GM19468 (cell line): ENCODE measurements at regions not wholly inside any gene's neighbourhood (a gene's known extent, or its start where the extent isn't known, plus 50 kb on each side); places are given as distances from the start of the nearest gene placed in this dataset.

Source experiments
- ATAC-seq: cut with Tn5 transposase; IDR thresholded peaks from one replicate; pipeline ENCODE4 v1.9.1; 2021; ENCODE audit warnings: mild to moderate bottlenecking, moderate library complexity, moderate number of reproducible peaks; ENCODE audit not compliant: unreplicated experiment; ENCODE audit errors: extremely low read depth

DNA sequence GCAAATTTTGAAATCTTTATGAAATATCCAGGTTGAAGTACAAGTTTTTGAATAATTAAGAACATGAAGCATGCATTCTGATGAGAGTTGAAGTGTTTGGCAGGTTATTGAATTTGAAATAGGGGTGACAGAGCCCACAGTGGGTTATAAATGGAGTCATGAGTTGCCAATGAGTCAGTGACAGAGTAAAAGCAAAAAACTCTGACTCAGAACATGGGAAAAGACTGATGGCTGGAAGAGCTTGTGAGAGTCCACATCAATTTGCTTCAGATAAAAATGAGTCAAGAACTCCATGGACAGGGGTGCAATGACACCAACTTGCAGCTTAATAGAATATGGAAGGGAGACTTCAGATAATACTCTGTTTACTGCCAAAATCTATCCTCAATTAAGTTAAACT, 105.3 kb downstream of the SLC6A15 start:
- ATAC-seq, result no peak

- ATAC-seq, result no peak
Observed at GRCh38 chr12:84805474-84805858, 107.1 kb downstream of the SLC6A15 start.

DNA sequence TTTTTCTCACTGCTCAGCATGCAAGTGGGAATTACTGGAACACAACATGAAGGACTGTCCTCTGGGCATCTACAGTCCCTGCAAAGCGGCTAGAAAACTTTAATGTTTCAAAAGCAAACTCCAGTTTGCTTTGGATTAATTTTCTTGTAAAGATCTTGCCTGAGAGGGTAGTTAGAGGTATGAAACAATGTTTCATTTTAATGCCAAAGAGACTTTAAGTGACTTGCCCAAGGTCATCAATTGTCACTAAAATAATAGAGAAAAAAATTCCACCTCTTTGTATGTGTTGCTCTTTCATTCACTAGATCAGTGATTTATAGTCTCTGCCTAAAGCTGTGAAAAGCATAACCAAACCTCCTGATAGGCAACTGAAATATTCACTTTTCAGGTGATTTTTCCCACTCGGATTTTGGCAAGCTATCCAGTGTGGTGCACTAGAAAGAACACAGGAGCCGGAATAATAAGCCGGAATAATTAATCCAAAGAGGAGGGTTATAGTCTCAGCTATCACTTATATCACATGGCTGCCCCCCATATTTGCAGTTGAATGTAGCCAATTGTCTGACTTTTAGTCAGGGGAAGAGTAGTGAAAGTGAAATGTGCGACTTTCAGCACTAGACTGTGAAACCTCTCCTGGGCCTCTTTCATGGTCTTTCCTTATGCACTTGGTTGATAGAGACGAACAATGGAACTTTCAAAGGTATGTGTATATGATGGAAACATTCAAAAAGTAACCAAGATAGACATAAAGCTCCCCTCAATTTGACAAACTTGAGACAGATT, 107.7 kb downstream of the SLC6A15 start:
- ATAC-seq, result no peak

DNA sequence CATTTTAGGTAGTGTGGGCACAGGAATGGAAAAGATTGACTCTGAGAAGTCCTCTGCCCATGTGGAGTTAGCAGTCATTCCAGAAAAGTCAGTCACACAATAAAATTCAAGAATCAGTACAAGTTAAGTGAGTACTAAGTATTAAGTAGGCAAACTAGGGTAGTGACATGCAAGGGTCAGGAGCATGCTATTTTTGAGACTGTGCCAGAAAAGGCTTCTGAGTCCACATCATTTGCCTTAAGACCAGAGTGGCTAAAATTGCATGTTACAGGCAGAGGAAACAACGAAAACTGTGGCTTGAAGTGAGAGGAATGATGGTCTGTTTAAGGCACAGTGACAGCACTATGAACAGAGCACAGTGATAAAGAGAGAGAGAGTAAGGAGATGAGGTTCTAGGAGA, 108.9 kb downstream of the SLC6A15 start:
- no peak for ATAC-seq

- ATAC-seq, result no peak
Observed at GRCh38 chr12:84802161-84802560, 110.4 kb downstream of the SLC6A15 start.

- no peak for ATAC-seq
Observed at GRCh38 chr12:84793558-84794367, 118.8 kb downstream of the SLC6A15 start.

DNA sequence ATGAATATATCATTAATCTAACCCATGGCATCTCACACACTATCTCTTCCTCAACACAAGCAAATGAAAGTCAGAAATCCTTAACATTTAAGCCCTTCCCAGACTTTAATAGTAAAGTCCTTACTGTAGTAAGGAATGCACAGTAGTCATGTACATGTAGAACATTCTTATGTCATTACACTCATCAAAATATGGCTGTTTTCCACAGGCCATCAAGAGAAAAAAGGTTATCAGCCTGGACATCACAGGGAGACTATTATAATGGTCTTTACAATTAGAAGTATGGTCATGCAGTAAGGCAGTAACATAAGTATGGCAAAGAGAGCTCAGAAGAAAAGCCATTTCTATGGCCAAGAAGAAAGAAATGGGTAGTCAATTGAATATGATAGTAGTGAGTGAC, 121.2 kb downstream of the SLC6A15 start:
- no peak for ATAC-seq

DNA sequence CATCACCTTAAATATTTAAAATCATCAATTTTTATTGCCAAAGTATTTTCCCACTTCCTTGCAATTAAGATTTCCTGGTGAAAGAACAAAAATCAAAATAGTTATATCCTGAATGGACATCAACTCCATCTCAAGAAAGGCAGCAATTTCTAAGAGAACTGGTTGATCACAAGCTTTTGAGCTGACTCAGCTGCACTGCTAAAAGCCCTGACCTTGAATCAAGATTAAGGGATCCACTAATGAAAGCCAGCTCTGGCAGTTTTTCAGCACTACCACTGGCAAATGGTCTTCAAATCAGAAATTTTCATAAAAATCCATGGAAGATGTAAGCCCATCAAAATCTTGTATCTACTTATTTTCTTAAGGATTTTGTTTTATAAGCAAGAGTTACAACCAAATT, 123.4 kb downstream of the SLC6A15 start:
- no peak for ATAC-seq

DNA sequence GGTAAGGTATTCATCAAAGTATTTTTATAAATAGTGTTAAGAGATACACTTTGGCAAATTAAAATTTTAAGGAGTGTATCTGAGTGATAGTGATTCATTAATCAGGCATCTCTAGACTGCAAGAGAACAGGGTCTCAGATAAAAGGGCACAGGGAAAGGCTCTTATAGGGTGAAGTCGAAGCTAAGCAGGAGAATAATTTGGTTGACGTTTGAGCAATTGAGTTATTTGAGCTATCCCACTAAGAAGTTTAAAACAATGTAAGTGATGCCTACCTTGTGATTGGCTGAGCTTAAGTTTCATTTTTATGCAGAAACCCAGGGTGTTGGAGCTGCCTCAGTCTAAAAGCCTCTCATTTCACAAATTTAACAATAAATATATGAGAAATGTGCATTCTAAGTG, 125.3 kb downstream of the SLC6A15 start:
- no peak for ATAC-seq

DNA sequence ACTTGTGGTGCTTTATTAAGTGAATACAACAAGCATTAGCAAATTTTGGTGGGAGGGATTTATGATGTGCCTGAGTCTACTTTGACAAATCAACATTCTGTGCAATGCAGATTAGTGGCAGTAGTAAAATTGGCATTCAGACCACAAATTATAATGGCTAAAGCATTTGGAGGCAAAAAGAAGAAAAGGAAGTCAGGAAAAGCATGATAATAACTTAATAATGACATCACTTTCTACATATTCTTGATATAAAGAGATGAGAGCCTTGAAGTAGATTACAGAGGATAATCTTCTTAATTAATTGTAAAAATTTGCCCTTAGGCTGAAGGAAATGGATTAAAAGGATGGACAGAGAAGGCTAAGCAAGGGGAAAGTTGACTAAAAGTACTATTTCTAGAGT, 126.0 kb downstream of the SLC6A15 start:
- no peak for ATAC-seq

- ATAC-seq, result no peak
Observed at GRCh38 chr12:84785951-84786350, 126.6 kb downstream of the SLC6A15 start.

DNA sequence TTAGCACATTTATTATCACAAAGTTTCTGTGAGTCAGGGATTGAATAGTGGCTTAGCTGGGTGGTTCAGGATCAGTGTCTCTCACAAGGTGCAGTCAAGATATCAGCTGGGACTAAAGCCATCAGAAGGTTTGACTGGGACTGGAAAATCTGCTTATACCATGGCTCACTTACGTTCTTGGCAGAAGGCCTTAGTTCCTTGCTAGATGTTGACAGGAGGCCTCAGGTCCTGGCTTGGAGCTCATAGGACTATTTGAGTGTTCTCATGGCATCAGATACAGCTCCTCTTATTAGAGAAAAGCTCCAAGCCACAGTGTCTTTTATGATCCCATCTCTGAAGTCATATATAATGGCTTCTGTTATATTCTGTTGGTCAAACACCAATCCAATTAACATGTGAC, 127.3 kb downstream of the SLC6A15 start:
- ATAC-seq, result no peak

DNA sequence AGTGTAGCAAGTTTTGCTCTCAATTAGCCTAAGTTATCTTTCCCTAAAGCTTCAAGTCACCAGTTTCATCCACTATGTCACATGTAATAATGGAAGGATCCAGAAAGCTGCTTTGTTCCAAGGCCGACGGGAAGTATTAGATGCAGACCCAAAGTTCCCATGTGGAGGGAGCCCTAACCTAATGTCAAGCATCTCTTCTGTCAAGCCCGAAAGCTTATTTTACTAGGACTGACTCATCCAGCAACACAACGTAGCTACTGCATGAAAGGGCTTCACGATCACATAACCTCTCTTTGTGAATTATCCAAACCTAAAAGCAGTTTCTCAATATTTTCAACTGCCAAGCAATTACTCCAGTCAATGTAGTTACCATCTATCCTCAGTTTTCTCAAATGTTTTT, 133.4 kb downstream of the SLC6A15 start:
- no peak for ATAC-seq

GRCh38 chr12:84772281-84772680, 140.3 kb downstream of the SLC6A15 start:
- no peak for ATAC-seq

DNA sequence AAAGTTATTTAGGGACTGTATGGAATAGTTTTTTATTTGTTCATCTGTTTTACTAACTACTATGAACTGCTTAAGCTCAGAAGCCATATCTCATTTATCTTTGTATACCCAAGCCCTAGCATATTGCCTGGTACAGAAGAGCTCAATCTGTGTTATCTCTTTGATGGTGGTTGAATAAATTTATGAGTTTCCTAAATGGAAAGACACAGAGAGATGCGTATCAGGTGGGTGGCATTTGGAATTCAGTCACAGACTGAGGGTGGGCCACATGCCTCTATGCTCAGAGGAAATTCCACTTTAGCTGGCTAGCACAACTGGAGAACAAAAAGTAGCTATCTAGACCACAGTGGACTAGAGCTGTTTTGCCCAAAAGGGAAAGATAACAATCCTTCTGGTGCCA, 145.5 kb downstream of the SLC6A15 start:
- no peak for ATAC-seq

- no peak for ATAC-seq
Observed at GRCh38 chr12:84766375-84766774, 146.2 kb downstream of the SLC6A15 start.

- ATAC-seq, result no peak
Observed at GRCh38 chr12:84764001-84764400, 148.6 kb downstream of the SLC6A15 start.

- no peak for ATAC-seq
Observed at GRCh38 chr12:84763107-84763506, 149.5 kb downstream of the SLC6A15 start.

DNA sequence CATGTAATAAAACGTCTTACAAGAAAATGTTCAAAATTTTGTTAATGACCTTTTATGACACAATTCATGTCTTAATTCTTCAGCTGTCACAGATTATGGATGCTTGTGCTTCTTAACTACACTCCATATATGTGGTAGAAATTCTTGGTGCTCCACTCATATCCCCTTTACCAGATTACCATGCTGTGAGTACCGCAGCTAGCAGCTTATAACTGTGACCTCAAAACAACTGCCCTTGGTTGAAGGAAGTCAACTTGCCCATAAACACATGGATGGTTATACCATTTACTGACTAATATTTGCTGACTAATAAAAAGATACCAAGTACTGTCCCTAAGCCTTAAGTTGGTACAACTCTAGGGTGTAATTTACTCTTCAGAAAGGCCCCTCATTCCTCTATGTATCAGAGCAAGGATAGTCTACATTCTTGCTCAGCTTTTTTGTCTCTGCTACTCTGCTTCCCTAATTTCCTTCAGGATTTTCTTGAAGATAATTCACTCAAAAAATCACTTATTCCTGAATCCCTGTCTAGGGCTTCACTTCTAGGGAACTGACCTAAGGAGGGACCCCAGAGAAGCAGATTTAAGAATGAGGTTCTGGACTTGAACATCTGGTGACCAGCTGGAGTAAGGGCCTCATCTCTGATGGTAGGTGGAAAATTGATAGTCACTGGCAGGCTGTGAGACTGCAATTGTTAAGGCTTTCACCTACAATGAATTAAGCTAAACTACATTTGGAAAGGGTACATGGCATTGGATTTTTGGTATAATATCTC, 152.3 kb downstream of the SLC6A15 start:
- ATAC-seq, result no peak

- no peak for ATAC-seq
Observed at GRCh38 chr12:84757978-84758377, 154.6 kb downstream of the SLC6A15 start.

DNA sequence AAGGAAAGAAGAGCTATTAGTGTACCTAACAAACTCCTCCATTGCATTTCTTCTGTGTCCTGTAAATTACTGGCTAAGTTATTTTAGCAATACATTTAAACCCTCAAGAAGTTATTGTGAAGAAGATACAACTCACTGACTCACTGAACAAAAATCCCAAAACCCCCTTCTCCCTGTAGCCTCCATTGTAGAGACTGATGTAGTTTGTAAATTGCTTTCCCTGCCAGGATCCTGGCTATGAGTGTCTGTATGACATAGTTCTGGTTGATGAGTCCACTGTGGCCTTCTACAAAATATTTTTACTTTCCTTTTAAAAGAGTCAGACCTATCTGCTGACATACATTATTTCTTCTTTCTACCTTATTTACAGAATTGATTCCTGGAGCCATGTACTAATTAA, 155.6 kb downstream of the SLC6A15 start:
- ATAC-seq, result no peak
